ENCODE measurements at regions not wholly inside any gene's neighbourhood (a gene's known extent, or its start where the extent isn't known, plus 50 kb on each side); places are given as distances from the start of the nearest gene placed in this dataset.

DNA sequence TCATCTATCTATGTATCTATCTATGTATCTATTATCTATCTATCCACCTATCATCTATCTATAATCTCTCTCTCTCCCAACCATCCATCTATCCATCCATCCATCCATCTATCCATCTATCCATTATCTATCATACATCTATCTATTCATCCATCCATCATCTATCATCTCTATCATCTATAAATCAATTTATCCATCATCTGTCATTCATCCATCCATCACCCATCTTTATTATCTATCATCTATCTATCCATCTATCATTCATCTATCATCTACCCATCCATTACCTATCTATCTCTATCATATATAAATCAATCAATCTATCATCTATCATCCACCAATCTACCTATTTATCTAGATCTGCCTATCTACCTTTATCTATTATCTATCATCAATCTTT, 69.4 kb upstream of the PPP2R3B start:
- TF ChIP-seq, protein P1, sequence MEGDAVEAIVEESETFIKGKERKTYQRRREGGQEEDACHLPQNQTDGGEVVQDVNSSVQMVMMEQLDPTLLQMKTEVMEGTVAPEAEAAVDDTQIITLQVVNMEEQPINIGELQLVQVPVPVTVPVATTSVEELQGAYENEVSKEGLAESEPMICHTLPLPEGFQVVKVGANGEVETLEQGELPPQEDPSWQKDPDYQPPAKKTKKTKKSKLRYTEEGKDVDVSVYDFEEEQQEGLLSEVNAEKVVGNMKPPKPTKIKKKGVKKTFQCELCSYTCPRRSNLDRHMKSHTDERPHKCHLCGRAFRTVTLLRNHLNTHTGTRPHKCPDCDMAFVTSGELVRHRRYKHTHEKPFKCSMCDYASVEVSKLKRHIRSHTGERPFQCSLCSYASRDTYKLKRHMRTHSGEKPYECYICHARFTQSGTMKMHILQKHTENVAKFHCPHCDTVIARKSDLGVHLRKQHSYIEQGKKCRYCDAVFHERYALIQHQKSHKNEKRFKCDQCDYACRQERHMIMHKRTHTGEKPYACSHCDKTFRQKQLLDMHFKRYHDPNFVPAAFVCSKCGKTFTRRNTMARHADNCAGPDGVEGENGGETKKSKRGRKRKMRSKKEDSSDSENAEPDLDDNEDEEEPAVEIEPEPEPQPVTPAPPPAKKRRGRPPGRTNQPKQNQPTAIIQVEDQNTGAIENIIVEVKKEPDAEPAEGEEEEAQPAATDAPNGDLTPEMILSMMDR (IDR thresholded peaks at IDR 0.05): no peak
- no peak for TF ChIP-seq POLR2A (IDR thresholded peaks at IDR 0.05)

All from Peyer's patch (tissue), 4 donors.